Memory B cell (primary cell): ENCODE measurements at regions not wholly inside any gene's neighbourhood (a gene's known extent, or its start where the extent isn't known, plus 50 kb on each side); places are given as distances from the start of the nearest gene placed in this dataset.

Source experiments
- ATAC-seq: fragments of 150-1000 bp; cut with Tn5 transposase; 2 replicates; pipeline ENCODE4 v1.10.0; 2021; ENCODE audit warnings: low read depth, mild to moderate bottlenecking, moderate library complexity
- DNase-seq, 2 donors: peaks; one replicate each; pipeline ENCODE4 v3.0.0; 2022; ENCODE audit warnings: low spot score in 2 of 2
- H3K27ac Mint-ChIP-seq: one replicate; pipeline ENCODE4 v1.8.0; 2022; ENCODE audit warnings: mild to moderate bottlenecking, moderate library complexity, mixed read lengths
- H3K27me3 Mint-ChIP-seq: one replicate; pipeline ENCODE4 v1.8.0; 2022; ENCODE audit warnings: mixed read lengths
- H3K36me3 Mint-ChIP-seq: one replicate; pipeline ENCODE4 v1.8.0; 2022; ENCODE audit warnings: mild to moderate bottlenecking, mixed read lengths
- H3K4me1 Mint-ChIP-seq: one replicate; pipeline ENCODE4 v1.8.0; 2022; ENCODE audit warnings: mixed read lengths
- H3K4me3 Mint-ChIP-seq: one replicate; pipeline ENCODE4 v1.8.0; 2022; ENCODE audit warnings: mild to moderate bottlenecking, moderate library complexity, mixed read lengths
- H3K9me3 Mint-ChIP-seq: one replicate; pipeline ENCODE4 v1.8.0; 2022; ENCODE audit warnings: mixed read lengths

DNA sequence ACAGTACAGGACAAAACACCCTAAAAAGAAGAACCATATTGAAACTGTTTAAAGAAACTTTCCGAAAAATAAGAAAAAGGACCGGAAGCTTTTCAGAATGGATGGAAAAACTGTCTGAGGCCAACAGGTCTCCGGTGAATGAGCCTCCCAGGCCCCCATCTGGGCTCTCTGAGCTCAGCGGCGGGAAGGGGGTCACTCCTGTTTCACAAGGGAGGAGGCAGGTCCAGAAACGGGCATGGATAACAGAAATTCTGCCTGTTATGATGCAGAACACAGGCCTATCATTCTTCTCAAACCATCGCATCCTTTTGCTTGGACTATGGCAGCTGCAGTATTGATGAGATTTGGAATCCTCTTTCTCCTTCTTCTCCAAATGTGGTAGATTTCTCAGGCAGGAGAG is 58.9 kb upstream of the SHH start:
- ATAC-seq (no peak), DNase-seq (no peak)
- H3K4me1 Mint-ChIP-seq, result no peaks in the 10 kb centered on the region
- no peak overlapping the region for H3K27ac Mint-ChIP-seq
- peaks cover 2% of the 10 kb centered on the region for H3K9me3 Mint-ChIP-seq
- H3K36me3 Mint-ChIP-seq, result no peaks in the 10 kb centered on the region
- peaks cover 7% of the 10 kb centered on the region for H3K27me3 Mint-ChIP-seq
- H3K4me3 Mint-ChIP-seq, result no peak overlapping the region

GRCh38 chr7:155870334-155871180 is 58.3 kb upstream of the SHH start:
- ATAC-seq (no peak), DNase-seq (no peak)
- Mint-ChIP-seq H3K27me3 (peaks cover 9% of the 10 kb centered on the region), H3K4me1 (no peaks in the 10 kb centered on the region), H3K27ac (no peak overlapping the region), H3K9me3 (peaks cover 2% of the 10 kb centered on the region), H3K36me3 (no peaks in the 10 kb centered on the region), H3K4me3 (no peak overlapping the region)

DNA sequence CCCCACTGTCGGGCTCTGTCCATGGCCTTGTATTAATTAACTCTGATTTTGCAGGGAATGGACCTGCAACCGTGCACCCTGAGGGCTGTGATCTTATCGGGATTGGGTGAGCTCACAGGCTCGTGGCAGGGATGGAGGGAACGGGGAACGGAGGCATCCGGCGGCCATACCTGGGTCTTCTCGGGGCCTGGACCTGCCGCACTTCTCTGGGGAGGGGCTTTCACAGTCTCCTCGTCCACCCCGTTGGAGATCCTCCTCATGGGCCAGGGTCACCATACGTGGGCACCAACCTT is 57.5 kb upstream of the SHH start:
- no peak for ATAC-seq
- no peaks in the 10 kb centered on the region for H3K4me1 Mint-ChIP-seq
- no peaks in the 10 kb centered on the region for H3K36me3 Mint-ChIP-seq
- peaks cover 12% of the 10 kb centered on the region for H3K27me3 Mint-ChIP-seq
- no peak overlapping the region for H3K27ac Mint-ChIP-seq
- peaks cover 2% of the 10 kb centered on the region for H3K9me3 Mint-ChIP-seq
- no peak for DNase-seq
- H3K4me3 Mint-ChIP-seq, result no peak overlapping the region

DNA sequence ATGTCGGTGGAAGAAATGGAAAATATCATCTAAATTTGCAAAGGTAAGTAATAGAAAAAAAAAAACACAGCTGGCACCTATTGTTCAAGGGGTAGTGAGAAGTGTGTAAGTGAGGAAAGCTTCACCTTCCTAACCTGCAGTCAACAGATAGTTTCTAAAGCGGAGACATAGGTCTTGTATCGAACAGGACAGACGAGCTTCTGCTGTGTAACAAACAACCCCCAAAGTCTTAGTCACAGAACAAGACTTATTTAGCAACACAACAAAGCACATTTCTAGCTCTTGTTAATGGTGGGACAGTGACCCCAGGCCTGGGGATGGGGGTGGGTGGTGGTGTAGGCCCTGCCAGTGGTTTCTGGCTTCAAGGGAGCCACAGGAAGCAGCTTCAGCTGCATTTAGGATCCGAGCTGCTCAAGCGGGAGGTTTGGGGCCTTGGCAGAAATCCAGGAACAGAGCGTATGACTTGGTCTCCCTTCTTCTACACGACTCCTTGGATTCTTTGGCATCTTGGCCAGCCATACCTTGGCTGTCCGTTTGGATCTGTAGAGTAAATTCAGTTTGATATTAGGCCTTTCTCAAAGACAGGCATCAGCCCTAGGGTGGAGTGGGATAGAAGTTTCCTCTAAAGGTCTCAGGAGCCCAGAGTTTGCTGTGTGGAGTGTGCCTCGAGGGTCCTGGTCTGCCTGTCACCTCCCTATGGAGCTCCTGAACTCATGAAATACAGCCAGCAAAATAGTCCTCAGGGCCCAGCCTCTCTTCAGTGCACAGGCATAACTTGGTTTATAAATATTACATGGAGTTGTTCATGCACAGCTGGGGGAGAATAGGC is 56.9 kb upstream of the SHH start:
- H3K4me3 Mint-ChIP-seq, result no peak overlapping the region
- H3K27me3 Mint-ChIP-seq, result peaks cover 15% of the 10 kb centered on the region
- no peak for ATAC-seq
- H3K4me1 Mint-ChIP-seq, result no peaks in the 10 kb centered on the region
- H3K9me3 Mint-ChIP-seq, result peaks cover 2% of the 10 kb centered on the region
- DNase-seq, result no peak
- no peaks in the 10 kb centered on the region for H3K36me3 Mint-ChIP-seq
- no peak overlapping the region for H3K27ac Mint-ChIP-seq

- H3K4me1 Mint-ChIP-seq, result no peaks in the 10 kb centered on the region
- no peak for DNase-seq
- H3K27ac Mint-ChIP-seq, result no peak overlapping the region
- H3K36me3 Mint-ChIP-seq, result no peaks in the 10 kb centered on the region
- no peak overlapping the region for H3K4me3 Mint-ChIP-seq
- H3K27me3 Mint-ChIP-seq, result peaks cover 15% of the 10 kb centered on the region
- peaks cover 2% of the 10 kb centered on the region for H3K9me3 Mint-ChIP-seq
- ATAC-seq, result no peak
These were observed 55.6 kb upstream of the SHH start for GRCh38 chr7:155867734-155868400.

DNA sequence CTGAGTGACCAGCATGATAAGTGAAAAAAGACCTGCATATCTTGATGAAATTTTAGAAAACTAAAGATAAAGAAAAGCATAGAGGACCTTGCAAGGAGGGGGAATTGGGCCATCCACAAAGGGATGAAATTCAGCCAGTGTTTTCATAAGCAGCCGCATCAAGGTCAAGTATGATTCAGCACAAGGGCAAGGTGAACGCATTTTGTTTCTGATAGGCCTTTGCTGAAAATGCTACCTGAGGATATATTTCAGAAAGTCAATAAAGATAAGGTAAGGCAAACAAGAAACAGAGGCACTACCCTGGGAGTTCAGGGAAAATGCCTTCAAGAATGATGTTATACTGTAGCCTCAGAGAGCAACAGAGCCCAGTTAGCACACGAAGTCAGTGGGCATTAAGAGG is 55.0 kb upstream of the SHH start:
- Mint-ChIP-seq H3K9me3 (peaks cover 2% of the 10 kb centered on the region), H3K27me3 (peaks cover 15% of the 10 kb centered on the region), H3K27ac (no peak overlapping the region), H3K4me1 (no peaks in the 10 kb centered on the region), H3K36me3 (no peaks in the 10 kb centered on the region), H3K4me3 (no peak overlapping the region)
- ATAC-seq, result no peak
- no peak for DNase-seq

DNA sequence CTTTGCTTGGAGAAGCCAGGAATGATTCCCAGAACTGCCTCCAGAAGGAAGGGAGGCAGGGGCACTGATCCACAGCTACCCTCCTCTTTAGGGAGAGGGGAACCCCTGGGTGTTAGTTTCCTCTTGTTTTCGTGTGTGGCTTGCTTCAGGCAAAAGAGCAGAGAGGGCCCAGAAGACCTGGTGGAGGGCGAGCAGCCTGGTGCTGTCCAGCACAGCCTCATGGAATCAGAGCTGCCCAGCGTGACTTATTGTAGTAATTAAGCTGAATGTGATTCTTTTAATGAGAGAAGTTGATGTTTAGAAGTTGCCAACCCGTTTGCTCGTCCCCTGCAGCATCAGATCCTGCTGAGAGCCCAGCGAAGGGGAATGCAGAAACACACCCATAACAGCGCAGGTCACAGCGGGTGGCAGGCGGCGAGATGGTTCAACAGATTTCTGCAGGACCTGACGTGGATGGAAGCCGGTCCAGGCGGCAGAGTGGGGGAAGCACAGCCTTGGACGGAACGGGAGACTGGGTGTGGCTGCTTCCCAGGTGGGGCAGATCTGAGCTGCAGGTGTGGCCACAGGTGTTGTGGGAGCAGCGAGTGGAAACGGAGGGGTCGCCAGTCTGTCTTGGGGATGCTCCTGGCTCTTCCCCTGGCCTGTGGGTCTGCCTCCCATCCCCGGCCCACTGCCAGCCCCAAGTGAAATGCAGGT is 53.7 kb upstream of the SHH start:
- Mint-ChIP-seq H3K27ac (no peak overlapping the region), H3K4me3 (no peak overlapping the region), H3K4me1 (no peaks in the 10 kb centered on the region), H3K27me3 (peaks cover 17% of the 10 kb centered on the region), H3K9me3 (peaks cover 2% of the 10 kb centered on the region), H3K36me3 (no peaks in the 10 kb centered on the region)
- no peak for ATAC-seq
- DNase-seq, result no peak

GRCh38 chr7:155864991-155865690 is 52.9 kb upstream of the SHH start:
- Mint-ChIP-seq H3K4me1 (no peaks in the 10 kb centered on the region), H3K27ac (no peak overlapping the region), H3K27me3 (peaks cover 12% of the 10 kb centered on the region), H3K4me3 (no peak overlapping the region), H3K9me3 (peaks cover 2% of the 10 kb centered on the region), H3K36me3 (no peaks in the 10 kb centered on the region)
- no peak for DNase-seq
- no peak for ATAC-seq

DNA sequence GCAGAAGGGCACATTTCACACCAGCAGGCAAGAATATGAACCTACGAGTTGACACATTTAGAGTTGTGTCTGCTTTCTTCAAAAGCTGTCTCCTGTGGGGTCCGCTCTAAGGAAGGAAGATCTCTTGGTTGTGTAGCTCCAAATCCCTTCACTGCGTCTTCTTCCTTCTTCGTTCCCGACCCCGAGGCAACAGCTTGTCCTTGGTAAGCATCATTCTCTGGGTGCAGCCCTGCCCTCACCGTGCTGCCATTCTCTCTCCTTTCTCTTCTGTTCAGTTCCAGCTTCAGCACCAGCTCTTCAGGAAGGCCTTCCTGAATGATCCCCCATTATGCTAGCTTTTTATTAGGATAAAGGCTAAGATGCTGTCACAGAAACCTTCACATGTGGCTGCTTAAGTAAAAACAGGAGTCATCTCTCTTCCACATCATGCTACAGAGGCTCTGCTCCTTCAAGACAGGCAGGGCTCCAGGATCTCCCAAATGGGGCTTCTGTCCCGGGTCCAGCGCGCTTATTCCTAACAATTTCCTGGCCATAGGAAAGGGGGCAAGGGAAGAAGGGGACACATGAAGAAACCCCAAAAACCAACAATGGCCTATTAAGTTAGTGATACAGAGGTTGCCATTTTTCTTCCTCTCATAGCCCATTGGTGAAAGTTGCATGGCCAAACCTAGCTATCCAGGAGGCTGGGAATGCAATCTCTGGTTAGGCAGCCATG is 52.2 kb upstream of the SHH start:
- H3K9me3 Mint-ChIP-seq, result peaks cover 2% of the 10 kb centered on the region
- H3K4me1 Mint-ChIP-seq, result no peaks in the 10 kb centered on the region
- no peak overlapping the region for H3K27ac Mint-ChIP-seq
- DNase-seq, result no peak
- no peaks in the 10 kb centered on the region for H3K36me3 Mint-ChIP-seq
- no peak for ATAC-seq
- peaks cover 12% of the 10 kb centered on the region for H3K27me3 Mint-ChIP-seq
- H3K4me3 Mint-ChIP-seq, result no peak overlapping the region

- H3K4me1 Mint-ChIP-seq, result no peaks in the 10 kb centered on the region
- ATAC-seq, result no peak
These were observed 51.5 kb upstream of the SHH start for GRCh38 chr7:155863721-155864151.

DNA sequence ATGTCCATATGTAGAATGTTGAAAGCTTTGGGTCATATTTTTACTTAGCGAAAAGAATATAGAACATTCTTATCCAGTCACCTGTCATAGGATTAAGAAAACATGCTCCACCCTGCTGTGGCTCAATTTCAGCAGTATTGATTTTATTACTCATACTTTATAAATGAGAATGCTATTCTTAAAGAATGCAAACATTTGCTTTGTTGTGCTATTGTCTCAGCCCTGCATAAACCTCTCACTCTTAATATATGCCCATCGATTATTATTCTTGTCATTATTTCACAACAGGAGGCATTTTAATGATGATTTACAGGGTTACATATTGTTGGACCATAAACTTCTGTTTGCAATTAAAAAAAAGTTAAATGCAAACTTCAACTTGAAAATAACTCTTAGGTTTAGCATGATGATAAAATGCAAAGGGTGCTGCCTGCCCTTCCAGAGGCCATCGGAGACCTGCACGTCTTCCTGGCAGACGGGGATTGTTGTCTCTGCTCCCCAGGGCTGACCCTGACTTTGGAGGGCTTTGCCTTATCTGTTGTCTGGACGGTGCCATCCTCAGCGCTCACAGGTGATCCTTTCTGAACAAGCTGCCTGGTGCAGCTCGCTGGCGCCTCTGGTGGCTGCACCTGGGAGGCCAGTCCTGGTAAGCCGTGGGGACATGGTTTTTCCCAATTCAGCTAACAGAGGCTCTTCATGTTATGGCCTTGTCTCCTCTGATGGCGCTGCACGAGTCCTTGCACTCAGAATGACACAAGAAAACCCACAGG is 50.0 kb upstream of the SHH start:
- Mint-ChIP-seq H3K27ac (no peak overlapping the region), H3K4me1 (no peaks in the 10 kb centered on the region), H3K36me3 (no peaks in the 10 kb centered on the region), H3K27me3 (peaks cover 10% of the 10 kb centered on the region), H3K9me3 (no peaks in the 10 kb centered on the region), H3K4me3 (no peak overlapping the region)
- ATAC-seq (no peak), DNase-seq (no peak)

More at GRCh38 chr7:155863721-155864151, 51.5 kb upstream of the SHH start:
- H3K36me3 Mint-ChIP-seq, result no peaks in the 10 kb centered on the region
- DNase-seq, result no peak
- no peak overlapping the region for H3K27ac Mint-ChIP-seq
- H3K4me3 Mint-ChIP-seq, result no peak overlapping the region
- H3K9me3 Mint-ChIP-seq, result peaks cover 1% of the 10 kb centered on the region
- H3K27me3 Mint-ChIP-seq, result peaks cover 12% of the 10 kb centered on the region
